Caco-2 (cell line): ENCODE measurements at regions not wholly inside any gene's neighbourhood (a gene's known extent, or its start where the extent isn't known, plus 50 kb on each side); places are given as distances from the start of the nearest gene placed in this dataset.

Experiments
- BruUV-seq: library from RNA; stranded (reverse); fragments of 400-500 nt; replicated peaks from 2 replicates; lab custom pipeline; 2021; lab: Mats Ljungman, UMichigan
- CTCF ChIA-PET: fragments of 300-600 bp; sonication (Branson Sonifier 250); formaldehyde crosslinking; loops from one replicate; lab custom pipeline; 2022; ENCODE audit warnings: antibody characterized with exemption; lab: Charles Lee
- POLR2A ChIA-PET: fragments of 300-600 bp; sonication (Branson Sonifier 250); formaldehyde crosslinking; loops from one replicate; lab custom pipeline; 2022; ENCODE audit warnings: antibody characterized with exemption; lab: Charles Lee
- DNase-seq, 2 experiments: peaks; one replicate each; pipeline versions ENCODE4 v3.0.0 to v3.0.0-alpha.2; 2020 to 2022
- H3K27me3 ChIP-seq: replicated peaks from 2 replicates; pipeline ENCODE4 v1.6.0; 2011; ENCODE audit warnings: low read length; ENCODE audit not compliant: control insufficient read depth, insufficient read depth
- H3K36me3 ChIP-seq: 2 replicates; pipeline ENCODE4 v1.5.1; 2011; ENCODE audit warnings: low read length; ENCODE audit not compliant: control insufficient read depth, insufficient read depth
- H3K4me1 ChIP-seq: fragments of 250-450 bp; sonication (Bioruptor Pico); 2 replicates; pipeline ENCODE4 v1.5.1; 2020; ENCODE audit warnings: mild to moderate bottlenecking
- H3K4me3 ChIP-seq: 2 replicates; pipeline ENCODE4 v1.5.1; 2011; ENCODE audit warnings: low read depth, mild to moderate bottlenecking, control low read depth, low read length
- H3K9me3 ChIP-seq: fragments of 250-450 bp; sonication (Bioruptor Pico); 2 replicates; pipeline ENCODE4 v1.5.1; 2020; ENCODE audit warnings: mild to moderate bottlenecking, moderate library complexity
- H3K27ac Mint-ChIP-seq: one replicate; pipeline ENCODE4 v1.8.0; 2022; ENCODE audit warnings: mixed read lengths; ENCODE audit not compliant: unreplicated experiment
- H3K27me3 Mint-ChIP-seq: one replicate; pipeline ENCODE4 v1.8.0; 2022; ENCODE audit warnings: mixed read lengths; ENCODE audit not compliant: insufficient read depth, unreplicated experiment
- H3K36me3 Mint-ChIP-seq: one replicate; pipeline ENCODE4 v1.8.0; 2022; ENCODE audit warnings: mild to moderate bottlenecking, mixed read lengths; ENCODE audit not compliant: insufficient read depth, unreplicated experiment
- H3K4me1 Mint-ChIP-seq: one replicate; pipeline ENCODE4 v1.8.0; 2022; ENCODE audit warnings: low read depth, mixed read lengths; ENCODE audit not compliant: unreplicated experiment
- H3K4me3 Mint-ChIP-seq: one replicate; pipeline ENCODE4 v1.8.0; 2022; ENCODE audit warnings: mild to moderate bottlenecking, moderate library complexity, mixed read lengths; ENCODE audit not compliant: unreplicated experiment
- H3K9me3 Mint-ChIP-seq: one replicate; pipeline ENCODE4 v1.8.0; 2022; ENCODE audit warnings: mixed read lengths; ENCODE audit not compliant: unreplicated experiment
- intact Hi-C: fragments of 100-400 bp; cut with micrococcal nuclease; formaldehyde crosslinking; loops from one replicate; pipeline ENCODE4 v1.10.0; 2022; ENCODE audit not compliant: unreplicated experiment
- TF ChIP-seq, protein P1 (sequence below), 2 experiments: fragments of 200-600 bp in 1 of 2; IDR thresholded peaks; 1 replicate in 1 of 2; 2 replicates in 1 of 2; pipeline versions ENCODE4 v1.5.1 to v1.8.0; 2011 to 2022; ENCODE audit warnings: antibody characterized with exemption in 1 of 2, control low read depth in 1 of 2, inconsistent platforms in 1 of 2, low read depth in 1 of 2, low read length in 1 of 2, mild to moderate bottlenecking in 1 of 2, moderate library complexity in 1 of 2; ENCODE audit not compliant: insufficient read depth in 1 of 2, severe bottlenecking in 1 of 2, unreplicated experiment in 1 of 2

DNA sequence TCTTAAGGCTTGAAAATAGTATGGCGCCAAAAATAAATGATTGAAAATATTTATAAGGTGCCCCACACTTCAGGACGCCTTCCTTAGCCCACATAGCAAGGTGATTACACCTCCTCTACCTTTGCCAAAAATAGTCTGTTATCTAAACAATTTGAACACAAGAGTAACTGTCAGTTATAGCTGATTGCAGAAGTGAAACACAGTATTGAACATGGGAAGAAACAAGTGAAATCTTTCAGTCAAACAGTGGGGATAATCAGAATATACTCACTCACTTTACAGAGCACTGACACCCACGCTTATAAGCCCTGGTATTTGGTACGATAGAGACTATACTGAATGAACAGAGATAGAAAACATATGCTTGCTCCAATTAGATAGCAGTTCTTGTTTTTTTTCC lies 203.1 kb downstream of the RAB38 start:
- H3K4me3 Mint-ChIP-seq: no peak overlapping the region
- H3K27me3 ChIP-seq: no peaks in the 10 kb centered on the region
- no peaks in the 10 kb centered on the region for H3K4me1 ChIP-seq
- DNase-seq: no peak
- no peaks in the 10 kb centered on the region for H3K9me3 ChIP-seq
- ChIA-PET CTCF (no interaction called here), POLR2A (interaction anchor here (0.5 kb wide), 1 partner anchor 43 kb away, joined by 3 read pairs; no protein-coding TSS in a partner anchor)
- H3K27me3 Mint-ChIP-seq: peaks cover 3% of the 10 kb centered on the region
- no peaks in the 10 kb centered on the region for H3K36me3 ChIP-seq
- no peak overlapping the region for H3K4me3 ChIP-seq
- no peaks in the 10 kb centered on the region for H3K4me1 Mint-ChIP-seq
- no peaks in the 10 kb centered on the region for H3K36me3 Mint-ChIP-seq
- no peaks in the 10 kb centered on the region for H3K9me3 Mint-ChIP-seq
- TF ChIP-seq, protein P1, sequence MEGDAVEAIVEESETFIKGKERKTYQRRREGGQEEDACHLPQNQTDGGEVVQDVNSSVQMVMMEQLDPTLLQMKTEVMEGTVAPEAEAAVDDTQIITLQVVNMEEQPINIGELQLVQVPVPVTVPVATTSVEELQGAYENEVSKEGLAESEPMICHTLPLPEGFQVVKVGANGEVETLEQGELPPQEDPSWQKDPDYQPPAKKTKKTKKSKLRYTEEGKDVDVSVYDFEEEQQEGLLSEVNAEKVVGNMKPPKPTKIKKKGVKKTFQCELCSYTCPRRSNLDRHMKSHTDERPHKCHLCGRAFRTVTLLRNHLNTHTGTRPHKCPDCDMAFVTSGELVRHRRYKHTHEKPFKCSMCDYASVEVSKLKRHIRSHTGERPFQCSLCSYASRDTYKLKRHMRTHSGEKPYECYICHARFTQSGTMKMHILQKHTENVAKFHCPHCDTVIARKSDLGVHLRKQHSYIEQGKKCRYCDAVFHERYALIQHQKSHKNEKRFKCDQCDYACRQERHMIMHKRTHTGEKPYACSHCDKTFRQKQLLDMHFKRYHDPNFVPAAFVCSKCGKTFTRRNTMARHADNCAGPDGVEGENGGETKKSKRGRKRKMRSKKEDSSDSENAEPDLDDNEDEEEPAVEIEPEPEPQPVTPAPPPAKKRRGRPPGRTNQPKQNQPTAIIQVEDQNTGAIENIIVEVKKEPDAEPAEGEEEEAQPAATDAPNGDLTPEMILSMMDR (IDR thresholded peaks at IDR 0.05; ENCODE audit: insufficient read depth in 1 of 2, low read depth in 1 of 2, low read length in 1 of 2, severe bottlenecking in 1 of 2, unreplicated experiment in 1 of 2): no peak
- H3K27ac Mint-ChIP-seq: no peak overlapping the region
- intact Hi-C loops: no loop called here
- no TSS peak for BruUV-seq

DNA sequence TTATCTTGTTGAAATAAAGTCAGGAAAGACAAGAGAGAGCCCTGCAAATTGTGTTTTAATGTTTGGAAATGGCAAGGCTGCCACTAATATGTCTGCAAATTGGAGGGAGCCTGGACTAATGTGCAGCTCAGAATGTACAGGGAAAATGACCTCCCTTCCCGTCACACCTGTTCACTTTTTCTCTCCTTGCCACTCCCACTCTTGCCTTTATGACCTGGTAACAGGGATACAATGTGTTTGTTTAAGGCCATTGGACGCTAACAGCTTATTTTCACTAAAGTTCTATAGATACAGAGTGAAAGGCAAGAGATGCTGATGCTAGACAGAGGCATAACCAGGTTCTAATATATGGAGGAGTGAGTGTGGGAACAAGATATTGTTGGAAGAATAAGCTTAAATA lies 203.9 kb downstream of the RAB38 start:
- Histone ChIP-seq H3K36me3 (no peaks in the 10 kb centered on the region), H3K9me3 (no peaks in the 10 kb centered on the region), H3K4me1 (no peaks in the 10 kb centered on the region), H3K4me3 (no peak overlapping the region), H3K27me3 (no peaks in the 10 kb centered on the region)
- no peak overlapping the region for H3K27ac Mint-ChIP-seq
- no TSS peak for BruUV-seq
- TF ChIP-seq, protein P1 (IDR thresholded peaks at IDR 0.05; ENCODE audit: insufficient read depth in 1 of 2, low read depth in 1 of 2, low read length in 1 of 2, severe bottlenecking in 1 of 2, unreplicated experiment in 1 of 2): no peak
- POLR2A ChIA-PET: interaction anchor here (0.5 kb wide), 1 partner anchor 247 kb away, joined by 3 read pairs; no protein-coding TSS in a partner anchor
- H3K36me3 Mint-ChIP-seq: no peaks in the 10 kb centered on the region
- H3K4me1 Mint-ChIP-seq: no peaks in the 10 kb centered on the region
- H3K27me3 Mint-ChIP-seq: peaks cover 3% of the 10 kb centered on the region
- CTCF ChIA-PET: no interaction called here
- H3K9me3 Mint-ChIP-seq: no peaks in the 10 kb centered on the region
- intact Hi-C loops: no loop called here
- no peak overlapping the region for H3K4me3 Mint-ChIP-seq
- no peak for DNase-seq

DNA sequence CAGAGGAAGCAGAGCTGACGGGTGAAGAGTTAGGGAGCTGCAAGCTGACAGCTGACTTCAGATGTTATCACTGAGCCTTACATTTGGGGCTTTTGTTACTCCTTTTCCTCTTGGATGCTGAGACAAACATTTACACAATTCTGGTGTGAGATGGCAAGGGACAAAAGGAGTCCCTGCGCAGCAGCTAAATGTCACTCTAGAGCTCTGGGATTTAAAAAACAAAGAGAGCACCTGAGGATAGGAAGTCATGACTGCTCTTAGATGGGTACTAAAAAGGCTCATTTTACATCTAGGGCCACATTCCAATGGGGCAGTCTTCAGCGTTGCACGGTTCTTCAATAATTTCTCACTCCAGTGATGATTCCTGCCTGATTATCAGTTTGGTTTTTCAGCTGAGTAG lies 204.5 kb downstream of the RAB38 start:
- no peaks in the 10 kb centered on the region for H3K4me1 ChIP-seq
- H3K9me3 Mint-ChIP-seq: no peaks in the 10 kb centered on the region
- POLR2A ChIA-PET: interaction anchor here (0.5 kb wide), 1 partner anchor 247 kb away, joined by 3 read pairs; no protein-coding TSS in a partner anchor
- H3K4me3 ChIP-seq: no peak overlapping the region
- CTCF ChIA-PET: no interaction called here
- intact Hi-C loops: no loop called here
- H3K27me3 Mint-ChIP-seq: peaks cover 3% of the 10 kb centered on the region
- DNase-seq: no peak
- no peak overlapping the region for H3K4me3 Mint-ChIP-seq
- TF ChIP-seq, protein P1 (IDR thresholded peaks at IDR 0.05; ENCODE audit: insufficient read depth in 1 of 2, low read depth in 1 of 2, low read length in 1 of 2, severe bottlenecking in 1 of 2, unreplicated experiment in 1 of 2): no peak
- H3K27ac Mint-ChIP-seq: no peak overlapping the region
- BruUV-seq: no TSS peak
- H3K27me3 ChIP-seq: no peaks in the 10 kb centered on the region
- no peaks in the 10 kb centered on the region for H3K36me3 Mint-ChIP-seq
- no peaks in the 10 kb centered on the region for H3K4me1 Mint-ChIP-seq
- no peaks in the 10 kb centered on the region for H3K36me3 ChIP-seq
- no peaks in the 10 kb centered on the region for H3K9me3 ChIP-seq
